ENCODE measurements at regions not wholly inside any gene's neighbourhood (a gene's known extent, or its start where the extent isn't known, plus 50 kb on each side); places are given as distances from the start of the nearest gene placed in this dataset.

GRCh38 chr16:54706406-54706805 is 224.3 kb upstream of the IRX5 start:
- TF ChIP-seq, protein P1, sequence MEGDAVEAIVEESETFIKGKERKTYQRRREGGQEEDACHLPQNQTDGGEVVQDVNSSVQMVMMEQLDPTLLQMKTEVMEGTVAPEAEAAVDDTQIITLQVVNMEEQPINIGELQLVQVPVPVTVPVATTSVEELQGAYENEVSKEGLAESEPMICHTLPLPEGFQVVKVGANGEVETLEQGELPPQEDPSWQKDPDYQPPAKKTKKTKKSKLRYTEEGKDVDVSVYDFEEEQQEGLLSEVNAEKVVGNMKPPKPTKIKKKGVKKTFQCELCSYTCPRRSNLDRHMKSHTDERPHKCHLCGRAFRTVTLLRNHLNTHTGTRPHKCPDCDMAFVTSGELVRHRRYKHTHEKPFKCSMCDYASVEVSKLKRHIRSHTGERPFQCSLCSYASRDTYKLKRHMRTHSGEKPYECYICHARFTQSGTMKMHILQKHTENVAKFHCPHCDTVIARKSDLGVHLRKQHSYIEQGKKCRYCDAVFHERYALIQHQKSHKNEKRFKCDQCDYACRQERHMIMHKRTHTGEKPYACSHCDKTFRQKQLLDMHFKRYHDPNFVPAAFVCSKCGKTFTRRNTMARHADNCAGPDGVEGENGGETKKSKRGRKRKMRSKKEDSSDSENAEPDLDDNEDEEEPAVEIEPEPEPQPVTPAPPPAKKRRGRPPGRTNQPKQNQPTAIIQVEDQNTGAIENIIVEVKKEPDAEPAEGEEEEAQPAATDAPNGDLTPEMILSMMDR (IDR thresholded peaks at IDR 0.05; ENCODE audit: low read depth, low read length), result no peak
- TF ChIP-seq POLR2A (IDR thresholded peaks at IDR 0.05; ENCODE audit: extremely low read depth, insufficient read length), result no peak
- TF ChIP-seq MYC (IDR thresholded peaks at IDR 0.05; ENCODE audit: low read depth, low read length), result no peak
- TF ChIP-seq, protein P2, sequence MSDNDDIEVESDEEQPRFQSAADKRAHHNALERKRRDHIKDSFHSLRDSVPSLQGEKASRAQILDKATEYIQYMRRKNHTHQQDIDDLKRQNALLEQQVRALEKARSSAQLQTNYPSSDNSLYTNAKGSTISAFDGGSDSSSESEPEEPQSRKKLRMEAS (IDR thresholded peaks at IDR 0.05; ENCODE audit: low read depth, low read length), result no peak
